ENCODE measurements at regions not wholly inside any gene's neighbourhood (a gene's known extent, or its start where the extent isn't known, plus 50 kb on each side); places are given as distances from the start of the nearest gene placed in this dataset.

DNA sequence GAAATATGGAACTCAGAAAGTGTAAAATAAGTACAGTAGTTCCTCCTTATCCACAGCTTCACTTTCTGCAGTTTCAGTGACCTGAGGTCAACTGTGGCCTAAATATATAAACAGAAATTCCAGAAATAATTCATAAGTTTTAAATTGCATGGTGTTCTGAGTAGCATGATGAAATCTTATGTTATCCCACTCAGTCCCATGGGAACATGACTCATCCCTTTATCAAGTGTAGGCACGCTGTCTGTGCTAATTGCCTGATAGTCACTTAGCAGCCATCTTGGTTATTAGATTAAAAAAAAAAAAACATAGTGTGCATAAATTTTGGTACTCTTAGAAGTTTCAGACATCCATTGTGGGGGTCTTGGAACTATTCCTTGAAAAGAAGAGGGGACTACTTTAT is 983.4 kb upstream of the ADGRL3 start:
- DNase-seq, result no peak

DNA sequence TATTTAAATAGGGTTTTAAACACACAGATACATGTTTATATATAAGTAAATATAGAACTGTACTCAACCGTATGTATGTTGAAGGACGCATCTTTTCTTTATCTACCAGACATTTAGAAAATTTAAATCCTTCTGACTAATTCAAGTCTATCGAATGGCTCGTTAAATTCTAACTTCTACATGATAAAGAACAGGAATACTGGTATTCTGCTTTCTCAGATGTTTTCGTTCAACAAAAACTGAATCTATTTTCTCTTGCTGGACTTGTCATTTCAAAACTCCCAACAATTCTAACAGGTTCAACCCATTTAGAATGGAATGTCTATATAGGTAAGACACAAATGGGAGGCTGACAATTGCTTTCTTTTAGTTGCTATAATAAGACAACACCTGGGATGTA is 978.3 kb upstream of the ADGRL3 start:
- no peak for DNase-seq

DNA sequence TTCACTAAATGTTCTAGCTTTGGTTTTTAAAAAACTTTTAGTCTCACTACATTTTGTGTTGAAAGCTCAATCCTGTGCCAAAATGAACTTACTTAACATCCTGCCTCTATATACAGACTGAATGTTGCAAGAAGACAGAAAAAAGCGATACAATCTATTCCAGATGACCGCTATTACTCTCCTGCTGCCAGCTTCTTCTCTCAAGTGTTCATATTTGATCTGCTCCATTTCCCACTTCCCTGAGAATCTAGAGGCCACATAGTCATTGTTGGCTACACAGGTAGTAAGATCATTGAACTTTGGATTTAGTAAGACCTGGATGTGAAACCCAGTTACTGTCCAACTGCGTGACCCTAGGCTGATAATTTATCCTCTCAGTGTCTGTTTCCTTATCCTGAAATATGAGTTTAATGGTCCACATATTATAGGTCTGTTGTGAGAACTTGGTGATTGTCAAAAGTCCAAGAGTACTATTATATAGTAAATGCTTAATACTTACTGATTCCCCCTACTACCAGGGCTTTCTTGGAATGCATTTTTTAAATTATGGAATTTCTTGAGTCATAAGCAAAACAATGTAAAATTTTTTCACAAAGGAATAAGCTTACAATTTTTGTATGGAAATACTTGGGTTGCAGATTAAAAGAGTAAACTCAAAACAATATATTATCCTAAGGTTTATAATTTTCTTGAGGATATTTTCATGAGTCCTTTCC is 976.8 kb upstream of the ADGRL3 start:
- DNase-seq, result no peak

DNA sequence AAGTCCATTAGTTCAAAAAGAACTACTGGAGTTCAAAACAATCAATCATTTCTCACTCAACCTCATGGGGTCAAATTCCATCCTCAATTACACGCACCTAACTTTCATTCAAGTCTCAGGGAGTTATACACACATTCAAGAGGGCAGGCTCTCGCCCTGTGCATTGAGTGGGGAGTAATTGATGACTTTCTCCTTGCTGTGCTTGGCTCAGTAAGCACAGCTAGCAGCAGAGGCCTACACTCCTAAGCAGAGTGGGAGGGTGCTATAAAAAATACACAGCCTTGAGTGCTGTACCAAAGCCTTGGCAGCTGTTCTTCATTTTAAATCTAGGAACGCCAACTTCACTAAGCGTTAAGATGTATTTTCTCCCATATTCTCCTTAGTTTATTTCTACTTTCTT is 958.3 kb upstream of the ADGRL3 start:
- no peak for DNase-seq

DNA sequence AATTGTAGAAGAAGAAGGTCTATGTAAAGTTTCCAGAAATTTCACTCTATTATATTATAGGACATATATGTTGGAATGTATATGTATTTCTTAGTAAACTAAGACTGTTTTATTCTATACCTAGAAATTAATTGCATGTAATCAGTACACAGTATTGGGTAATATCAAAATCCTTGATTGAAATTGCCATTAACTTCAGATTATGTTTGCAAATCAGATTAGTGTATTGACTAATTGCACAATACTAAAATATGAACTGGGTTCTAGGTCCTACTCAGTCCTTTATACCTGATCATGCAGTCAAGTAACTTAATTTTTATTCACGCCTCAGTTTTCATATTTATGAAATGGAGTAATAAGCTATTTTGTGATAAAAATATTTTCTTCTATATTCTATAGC is 950.3 kb upstream of the ADGRL3 start:
- DNase-seq, result no peak

DNA sequence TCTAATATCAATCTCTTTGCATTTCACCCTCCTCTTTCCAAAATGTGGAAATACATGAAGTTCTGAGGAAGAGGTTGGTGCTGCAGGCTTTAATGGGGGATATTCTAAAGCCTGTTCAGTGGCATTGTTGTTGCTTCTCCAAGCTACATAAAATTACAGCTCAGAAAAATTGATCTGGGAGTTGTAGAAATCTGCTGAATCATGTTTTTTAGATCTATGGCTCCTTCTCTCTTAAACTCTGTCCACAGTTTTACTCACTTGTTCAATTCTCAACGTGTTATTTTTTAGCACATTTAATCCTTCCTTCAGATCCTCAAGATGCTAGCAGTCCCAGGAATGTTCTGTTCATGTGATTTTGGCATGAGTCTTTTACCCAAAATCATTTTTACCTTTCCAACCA is 949.5 kb upstream of the ADGRL3 start:
- DNase-seq, result no peak

DNA sequence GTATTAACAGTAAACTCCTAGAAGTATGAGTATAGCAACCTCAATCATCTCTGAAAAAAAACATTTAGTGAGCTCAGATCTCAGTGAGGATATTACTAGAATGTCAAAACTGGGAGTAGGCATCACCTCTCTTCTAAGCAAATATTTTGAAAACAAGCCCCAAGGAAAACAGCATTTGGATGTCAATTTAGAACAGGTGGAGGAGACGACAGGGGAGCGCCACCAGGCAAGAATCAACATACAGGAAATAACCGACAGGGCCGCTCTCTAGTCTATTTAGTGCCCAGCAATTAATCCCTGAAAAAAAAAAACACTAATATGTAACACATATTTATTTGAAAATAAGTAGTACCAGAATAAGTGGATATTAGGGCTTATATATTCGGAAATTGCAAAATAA is 940.3 kb upstream of the ADGRL3 start:
- DNase-seq, result no peak

DNA sequence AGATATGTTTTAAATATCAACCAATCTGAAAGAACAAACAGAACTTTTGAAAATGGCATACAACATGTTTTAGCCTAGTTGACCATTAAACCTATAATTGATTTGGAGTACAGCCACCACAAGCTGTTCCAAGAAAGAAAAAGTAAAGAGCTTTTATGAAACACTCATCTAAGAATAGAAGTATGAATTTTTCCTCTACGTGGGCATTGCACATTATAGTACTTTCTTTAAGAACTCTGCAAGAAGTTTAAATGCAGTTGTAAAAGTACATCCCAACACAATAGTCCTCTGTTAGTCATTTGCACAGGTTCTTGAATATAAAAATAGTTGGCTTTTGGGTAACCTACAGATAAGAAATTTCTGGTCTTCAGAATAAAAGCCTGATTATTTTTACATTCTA is 933.6 kb upstream of the ADGRL3 start:
- no peak for DNase-seq

DNA sequence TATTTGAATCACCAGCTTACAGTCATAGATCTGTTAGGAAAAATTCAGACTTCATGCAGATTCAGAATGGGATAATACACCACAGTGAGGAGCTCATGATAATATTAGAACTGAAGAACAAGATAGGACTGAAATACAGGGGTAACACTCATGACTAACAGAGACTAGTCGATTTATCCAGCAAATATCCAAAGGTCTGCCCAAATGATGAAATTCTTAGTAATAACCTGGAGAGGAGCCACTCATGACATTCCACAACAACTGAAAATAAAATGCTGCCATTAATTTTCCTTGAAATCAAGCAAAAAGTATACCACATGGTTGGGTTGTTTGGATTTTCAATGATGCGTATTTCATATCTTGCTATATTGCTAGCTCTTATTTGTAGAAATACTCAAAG is 903.7 kb upstream of the ADGRL3 start:
- DNase-seq, result no peak

DNA sequence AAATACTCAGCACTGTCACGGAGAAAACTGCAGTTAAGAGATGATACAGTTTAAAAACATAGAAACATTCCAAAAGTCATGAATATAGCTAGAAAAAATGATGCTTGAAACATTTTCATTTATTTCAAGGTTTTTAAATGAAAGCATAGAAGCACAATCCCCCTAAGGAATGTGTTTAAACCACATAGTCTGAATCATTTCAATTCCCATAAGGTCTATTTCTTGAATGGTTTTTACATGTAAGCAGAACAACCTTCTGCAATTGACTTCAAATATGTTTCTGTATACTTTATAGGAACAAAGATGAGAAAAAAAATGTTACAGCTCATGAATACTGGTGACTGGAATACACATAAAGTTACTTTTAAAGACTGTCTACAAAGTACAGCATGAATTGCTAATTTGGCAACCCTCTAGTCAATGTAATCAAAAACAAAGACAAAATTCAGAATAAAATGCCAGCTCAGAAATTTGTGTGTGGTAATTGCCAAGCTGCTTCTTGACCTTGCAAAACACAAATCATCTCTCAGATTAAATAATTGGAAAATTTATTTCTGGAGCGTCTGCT is 886.4 kb upstream of the ADGRL3 start:
- no peak for DNase-seq

DNA sequence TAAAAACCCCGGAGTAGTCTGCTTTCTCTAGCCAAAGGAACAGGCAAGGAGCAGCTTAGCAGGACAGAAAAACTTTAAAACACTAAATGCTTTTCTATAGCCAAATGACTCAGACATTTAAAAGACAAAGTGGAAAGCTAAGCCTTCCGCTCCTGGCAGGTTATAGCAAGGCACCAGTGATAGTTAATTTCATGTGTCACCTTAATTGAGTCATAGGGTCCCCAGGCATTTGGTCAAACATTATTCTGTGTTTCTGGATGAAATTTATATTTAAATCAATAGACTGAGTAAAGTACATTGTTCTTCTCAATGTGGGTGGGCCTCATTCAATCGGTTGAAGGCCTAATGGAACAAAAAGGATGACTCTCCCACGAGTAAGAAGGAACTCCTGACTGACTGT is 885.7 kb upstream of the ADGRL3 start:
- no peak for DNase-seq

DNA sequence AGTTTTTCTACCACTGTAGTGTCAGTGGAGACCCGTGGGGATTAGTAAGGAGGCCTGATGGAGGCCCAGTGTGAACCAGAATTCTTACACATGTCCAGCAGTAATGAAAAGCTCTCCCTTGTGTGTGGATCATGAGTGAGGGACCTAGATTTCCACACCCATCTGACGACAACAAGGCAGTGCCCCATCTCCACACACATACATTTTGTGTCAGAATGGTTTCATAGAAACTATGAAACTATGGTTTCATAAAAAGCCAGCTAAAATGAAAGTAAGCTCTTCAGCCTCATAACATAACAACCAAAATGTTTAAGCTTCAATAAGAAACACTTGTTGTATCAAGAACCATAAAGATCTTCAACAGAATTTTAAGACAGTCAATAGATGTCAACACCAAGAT is 884.5 kb upstream of the ADGRL3 start:
- DNase-seq, result no peak

DNA sequence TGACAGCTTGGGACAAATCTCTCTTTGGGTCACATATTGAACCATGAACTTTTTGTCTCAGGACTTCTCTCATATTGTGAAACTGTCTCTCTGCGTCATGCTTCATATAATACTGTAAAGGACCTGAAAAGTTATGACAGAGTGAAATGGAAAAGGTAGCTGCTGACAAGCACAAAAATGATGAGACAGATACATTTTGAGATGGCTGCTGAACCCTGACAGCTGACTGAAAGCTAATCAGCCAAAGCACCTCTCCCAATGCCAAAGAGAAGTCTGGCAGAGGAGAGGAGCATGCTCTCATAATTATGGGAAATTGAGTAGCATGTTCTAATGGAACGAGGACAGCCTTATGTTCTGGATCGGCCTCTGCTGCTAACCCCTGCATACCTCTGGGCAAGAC is 873.4 kb upstream of the ADGRL3 start:
- no peak for DNase-seq

DNA sequence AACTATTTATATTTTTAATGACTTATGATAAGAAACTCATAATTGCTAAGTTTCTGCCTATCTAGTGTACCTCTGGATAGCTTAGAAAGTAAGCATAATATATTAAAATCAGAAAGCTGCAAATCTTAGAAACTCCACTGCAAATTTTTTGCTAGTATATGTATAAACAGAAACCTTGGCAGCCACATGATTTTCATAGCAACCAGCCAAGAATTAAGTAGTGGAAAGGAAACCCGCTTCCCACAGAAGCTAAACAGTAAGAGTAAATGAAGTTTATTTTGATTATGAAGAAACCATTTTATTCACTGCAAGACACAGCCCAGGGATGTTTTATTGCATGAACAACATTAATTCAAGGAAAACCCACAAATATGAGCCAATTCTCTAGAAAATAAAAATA is 872.5 kb upstream of the ADGRL3 start:
- DNase-seq, result no peak

DNA sequence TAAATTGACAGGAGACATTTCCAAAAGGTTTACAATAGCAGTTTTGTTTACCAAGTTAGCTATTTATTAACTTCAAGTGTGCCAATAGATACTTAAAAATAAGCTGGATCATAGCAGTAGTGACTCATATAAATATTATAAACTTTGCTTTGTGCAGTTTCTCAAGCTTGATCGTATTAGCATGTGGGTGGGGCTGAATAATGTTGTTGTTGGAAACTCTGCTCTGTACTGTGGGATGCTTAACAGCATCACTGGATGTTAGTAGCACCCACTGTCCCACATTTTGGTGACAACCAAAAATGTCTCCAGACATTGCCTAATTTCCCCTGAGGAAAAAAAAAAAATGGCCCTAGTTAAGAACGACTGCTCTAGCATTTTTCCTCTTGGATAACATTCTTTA is 855.2 kb upstream of the ADGRL3 start:
- no peak for DNase-seq

DNA sequence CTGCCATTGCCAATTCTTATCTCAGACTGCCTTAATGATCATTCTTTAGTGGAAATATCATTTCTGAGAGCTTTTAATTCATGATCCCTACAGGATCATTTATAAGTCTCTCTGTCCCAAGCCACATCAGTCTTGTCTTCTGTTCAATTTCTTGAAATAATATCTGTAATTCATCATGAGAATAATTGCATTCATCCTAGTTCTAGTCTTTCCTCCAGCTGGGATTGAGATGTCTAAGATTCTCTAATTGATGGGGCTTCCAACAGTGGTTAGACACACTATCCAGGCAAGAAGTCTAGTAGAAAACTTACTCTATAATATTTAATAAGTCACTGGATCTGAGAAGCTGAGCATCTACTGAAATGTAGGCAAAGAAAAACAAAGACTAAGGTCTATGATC is 854.7 kb upstream of the ADGRL3 start:
- DNase-seq, result no peak

DNA sequence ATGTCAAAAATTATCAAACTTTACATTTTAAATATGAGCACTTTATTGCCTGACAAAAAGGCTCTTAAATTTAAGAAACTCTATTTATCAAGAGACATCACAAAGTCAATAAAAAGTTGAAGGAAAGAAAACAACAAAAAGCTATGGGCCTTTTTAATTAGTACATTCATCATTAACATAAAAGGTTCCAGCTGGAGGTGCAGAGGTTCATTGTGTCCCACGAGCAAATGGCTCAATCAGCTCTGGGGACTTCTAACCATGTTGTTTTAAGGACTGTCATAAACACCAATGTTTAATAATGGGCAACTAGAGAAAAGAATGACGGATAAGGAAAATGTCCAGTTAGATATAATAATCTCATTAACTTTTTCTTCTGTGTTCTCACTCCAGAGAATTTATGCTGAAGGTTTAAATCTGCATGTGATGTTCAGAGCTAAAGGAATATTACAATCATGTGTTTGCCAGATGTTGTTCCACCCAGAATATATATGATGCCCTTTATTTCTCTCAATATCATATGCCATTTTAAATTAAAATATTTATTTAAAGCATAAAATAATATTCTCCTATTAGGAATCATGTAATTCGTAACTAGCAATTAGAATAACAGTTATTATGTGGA is 840.3 kb upstream of the ADGRL3 start:
- no peak for DNase-seq

DNA sequence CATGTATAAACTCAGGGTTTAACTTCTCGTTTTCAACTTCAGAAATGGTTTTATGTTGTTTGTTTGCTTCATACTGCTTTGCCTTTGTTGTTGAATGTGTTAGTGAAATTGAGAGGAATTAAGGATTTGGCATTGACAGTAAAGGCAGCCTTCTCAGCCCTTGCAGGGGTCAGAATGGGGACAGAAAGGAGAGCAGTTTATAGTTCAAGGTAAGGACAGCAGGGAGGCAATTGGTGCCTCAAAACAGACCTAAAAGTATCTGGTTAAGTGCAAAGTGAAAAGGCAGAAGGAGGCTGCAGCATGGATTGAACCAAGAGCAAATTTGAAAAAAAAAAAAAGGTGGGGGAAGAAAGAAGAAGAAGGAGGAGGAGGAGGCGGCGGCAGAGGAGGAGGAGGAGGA is 835.0 kb upstream of the ADGRL3 start:
- no peak for DNase-seq

DNA sequence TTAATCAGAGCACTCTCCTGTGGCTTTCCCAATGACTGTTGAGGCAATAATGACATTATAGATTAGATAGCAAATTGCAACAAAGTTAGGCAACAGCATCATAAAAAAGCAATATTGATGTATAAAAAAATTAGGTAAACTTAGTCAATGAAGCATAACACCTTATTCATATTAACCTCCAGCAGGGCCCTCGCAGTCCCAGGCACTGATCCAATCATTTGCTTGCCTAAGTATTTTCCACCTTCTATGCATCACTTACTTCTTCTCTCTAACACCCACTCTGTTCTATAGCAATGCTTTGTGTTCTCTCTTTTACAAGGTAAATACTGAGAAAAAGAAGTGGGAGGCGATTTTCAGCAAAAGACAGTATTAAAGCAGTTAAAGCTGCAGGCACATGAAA is 833.5 kb upstream of the ADGRL3 start:
- DNase-seq, result no peak

DNA sequence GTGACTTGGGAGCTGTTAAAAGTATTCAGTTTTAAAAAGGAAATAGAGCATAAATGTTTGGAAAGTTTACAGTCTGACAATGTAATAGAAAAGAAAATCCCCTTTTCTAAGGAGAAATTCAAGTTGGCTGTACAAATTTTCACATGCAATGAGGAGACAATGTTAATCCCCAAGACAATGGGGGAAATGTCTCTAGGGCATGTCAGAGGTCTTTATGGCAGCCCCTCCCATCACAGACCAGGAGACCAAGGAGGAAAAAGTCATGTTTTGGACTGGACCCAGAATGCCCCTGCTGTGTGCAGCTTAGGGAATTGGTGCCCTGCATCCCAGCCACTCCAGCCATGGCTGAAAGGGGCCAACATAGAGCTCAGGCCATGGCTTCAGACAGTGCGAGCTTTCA is 831.1 kb upstream of the ADGRL3 start:
- no peak for DNase-seq

DNA sequence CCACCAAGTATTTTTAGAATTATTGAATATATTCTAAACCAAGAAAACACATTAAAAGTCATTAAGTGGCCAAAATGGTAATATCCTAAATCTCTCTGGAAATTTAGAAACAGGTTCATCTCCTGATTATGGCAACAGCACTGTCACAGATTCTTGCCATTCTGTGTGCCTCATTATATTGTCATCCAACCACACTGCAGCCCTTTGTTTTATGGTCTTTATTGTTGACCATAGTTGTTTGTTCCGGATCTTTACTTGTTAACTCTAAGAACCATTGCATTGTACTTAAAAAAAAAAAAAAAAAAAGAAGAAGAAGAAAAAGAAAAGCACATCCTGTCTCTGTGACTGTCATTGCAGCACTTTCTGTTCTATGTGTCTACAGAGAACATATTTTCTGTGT is 822.1 kb upstream of the ADGRL3 start:
- no peak for DNase-seq

DNA sequence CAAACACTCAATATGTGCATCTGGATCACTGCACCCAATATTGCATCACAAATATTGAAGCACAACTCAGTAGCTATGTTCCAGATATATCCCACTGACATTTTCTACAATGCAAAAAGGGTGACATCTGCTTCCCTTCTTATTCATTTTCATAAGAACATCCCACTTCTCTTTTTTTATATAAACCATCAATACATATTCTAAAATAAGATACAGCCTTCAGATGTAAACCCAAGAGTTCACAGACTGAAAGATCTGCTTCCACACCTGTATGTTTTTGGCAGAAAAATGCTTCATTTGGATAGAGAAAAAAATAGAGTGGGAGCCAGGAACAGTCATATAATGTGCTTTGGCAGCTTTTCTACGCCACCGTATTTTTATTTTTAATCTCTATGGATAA is 815.6 kb upstream of the ADGRL3 start:
- no peak for DNase-seq

DNA sequence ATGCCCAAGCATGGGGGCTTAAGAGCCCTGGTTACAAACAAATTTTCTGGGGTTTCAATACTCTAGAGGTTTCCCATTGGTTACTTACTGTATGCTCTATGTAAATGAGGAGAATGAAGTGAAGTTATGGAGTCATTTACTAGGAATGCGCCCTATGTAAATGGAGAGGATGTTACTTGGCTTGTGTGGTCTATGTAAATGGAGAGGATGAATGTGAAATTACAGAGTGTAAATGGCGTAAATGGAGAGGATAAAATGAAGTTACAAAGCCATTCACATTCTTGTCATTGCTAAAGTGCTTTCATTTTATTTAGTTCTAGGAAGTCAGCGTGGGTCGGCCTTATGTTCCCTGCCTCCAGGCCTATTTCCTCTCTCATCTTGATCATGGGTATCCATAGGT is 810.5 kb upstream of the ADGRL3 start:
- no peak for DNase-seq

DNA sequence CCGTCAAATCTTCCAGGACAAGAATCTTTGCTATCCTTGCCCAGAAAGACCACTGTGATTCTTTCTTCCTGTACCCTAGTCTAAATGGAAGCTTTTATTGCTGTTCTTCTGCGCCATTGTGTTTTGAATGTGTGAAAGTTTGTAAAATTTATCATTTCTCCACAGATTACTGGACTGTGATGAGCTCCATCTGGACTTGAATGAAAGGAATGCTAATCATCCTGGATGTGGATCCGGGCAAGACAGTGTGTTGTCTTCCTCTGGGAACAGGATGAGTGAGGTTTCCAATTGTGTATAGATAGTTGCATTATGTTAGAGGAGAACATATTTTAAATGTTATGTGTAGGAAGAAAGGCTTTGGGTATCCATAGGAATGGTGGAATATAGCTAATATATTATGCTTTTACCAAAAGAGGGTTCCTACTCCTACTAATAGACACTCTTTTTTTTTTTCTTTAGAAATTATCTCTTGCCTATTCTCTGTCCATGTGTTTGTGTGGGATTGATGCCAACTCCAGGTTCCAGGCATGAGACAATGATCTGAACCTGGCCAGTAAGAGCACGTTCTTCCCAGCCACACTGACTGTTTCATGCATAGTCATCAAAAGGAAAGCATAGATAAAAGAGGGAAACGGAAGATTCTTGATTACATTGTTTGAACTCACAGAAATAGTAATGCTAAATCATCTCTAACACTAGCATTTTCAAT is 803.6 kb upstream of the ADGRL3 start:
- no peak for DNase-seq

Data from islet precursor cell (in vitro differentiated cells).